Epithelial cell of esophagus (primary cell): ENCODE measurements at regions not wholly inside any gene's neighbourhood (a gene's known extent, or its start where the extent isn't known, plus 50 kb on each side); places are given as distances from the start of the nearest gene placed in this dataset.

Experiments used
- DNase-seq: peaks from one replicate; pipeline ENCODE4 v3.0.0; 2010; ENCODE audit warnings: low read depth
- H3K4me3 ChIP-seq: 2 replicates; pipeline ENCODE4 v1.5.1; 2011; ENCODE audit warnings: mild to moderate bottlenecking, low read length, control low read depth
- CTCF ChIP-seq: IDR thresholded peaks from 2 replicates; pipeline ENCODE4 v1.5.1; 2011; ENCODE audit warnings: low read depth, mild to moderate bottlenecking, low read length, control low read depth, inconsistent platforms; ENCODE audit not compliant: insufficient read depth; ENCODE audit errors: missing control alignments

GRCh38 chr13:83311886-83312577 lies 570.2 kb downstream of the SLITRK1 start:
- no peak for TF ChIP-seq CTCF
- peak; percentile 22 for DNase-seq

GRCh38 chr13:83298617-83299016 lies 583.7 kb downstream of the SLITRK1 start:
- DNase-seq = no peak
- TF ChIP-seq CTCF = no peak
- H3K4me3 ChIP-seq = no peak overlapping the region

More at GRCh38 chr13:83311886-83312577, 570.2 kb downstream of the SLITRK1 start:
- no peak overlapping the region for H3K4me3 ChIP-seq

GRCh38 chr13:83297586-83298290 lies 584.5 kb downstream of the SLITRK1 start:
- TF ChIP-seq CTCF = no peak
- no peak for DNase-seq
- no peak overlapping the region for H3K4me3 ChIP-seq

GRCh38 chr13:83295686-83296085 lies 586.6 kb downstream of the SLITRK1 start:
- no peak overlapping the region for H3K4me3 ChIP-seq
- DNase-seq = no peak
- TF ChIP-seq CTCF = no peak

GRCh38 chr13:83286737-83287136 lies 595.5 kb downstream of the SLITRK1 start:
- no peak overlapping the region for H3K4me3 ChIP-seq
- TF ChIP-seq CTCF = no peak
- peak; percentile 41 for DNase-seq

- no peak for TF ChIP-seq CTCF
- no peak overlapping the region for H3K4me3 ChIP-seq
- no peak for DNase-seq
Observed at GRCh38 chr13:83281654-83282053, 600.6 kb downstream of the SLITRK1 start.
